GM18505 (cell line): ENCODE measurements at regions not wholly inside any gene's neighbourhood (a gene's known extent, or its start where the extent isn't known, plus 50 kb on each side); places are given as distances from the start of the nearest gene placed in this dataset.

Source experiments
- ATAC-seq: cut with Tn5 transposase; IDR thresholded peaks from one replicate; pipeline ENCODE4 v1.9.1; 2021; ENCODE audit not compliant: unreplicated experiment
- POLR2A ChIP-seq: IDR thresholded peaks from 4 replicates; pipeline ENCODE4 v1.6.1; 2011; ENCODE audit warnings: borderline replicate concordance; ENCODE audit not compliant: insufficient read depth, insufficient read length; ENCODE audit errors: extremely low read depth

DNA sequence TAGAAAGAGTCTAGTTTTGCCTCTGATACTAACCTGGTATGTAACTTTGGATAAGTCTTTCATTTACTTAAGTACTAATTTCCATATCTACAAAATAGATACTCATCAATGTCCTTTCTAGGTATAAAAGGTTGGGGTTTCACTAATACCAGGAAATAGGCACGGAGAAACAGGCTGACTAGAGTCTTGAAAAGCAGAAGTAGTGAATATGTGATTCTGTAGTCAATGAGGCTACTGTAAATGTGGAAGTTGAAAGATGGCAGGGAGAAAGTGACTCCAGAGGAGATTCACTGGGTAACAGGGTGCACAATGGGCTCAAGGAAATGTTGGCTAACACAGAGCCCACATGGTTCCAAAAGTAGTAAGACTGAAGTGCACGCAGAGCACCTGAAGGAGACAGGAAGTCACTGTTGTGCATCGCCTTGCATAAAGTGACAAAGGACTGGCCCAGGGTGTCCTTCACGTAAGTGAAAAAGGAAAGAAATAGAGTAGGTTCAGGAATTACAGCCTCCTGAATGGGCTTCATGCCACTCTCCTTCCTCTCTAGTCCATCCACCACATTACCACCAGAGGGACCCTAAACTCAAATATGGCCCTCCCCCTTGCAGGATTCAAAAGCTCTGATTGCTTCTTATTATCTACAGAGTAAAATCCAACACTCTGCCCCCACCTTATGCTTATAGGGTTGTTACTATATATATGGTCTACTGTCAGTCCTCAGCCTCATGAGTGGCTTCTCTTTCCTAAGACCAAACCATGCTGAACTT, 288.0 kb upstream of the SMARCA2 start:
- ATAC-seq: no peak
- no peak for TF ChIP-seq POLR2A

- no peak for TF ChIP-seq POLR2A
- no peak for ATAC-seq
Measured at GRCh38 chr9:1729631-1730030, 285.5 kb upstream of the SMARCA2 start.

DNA sequence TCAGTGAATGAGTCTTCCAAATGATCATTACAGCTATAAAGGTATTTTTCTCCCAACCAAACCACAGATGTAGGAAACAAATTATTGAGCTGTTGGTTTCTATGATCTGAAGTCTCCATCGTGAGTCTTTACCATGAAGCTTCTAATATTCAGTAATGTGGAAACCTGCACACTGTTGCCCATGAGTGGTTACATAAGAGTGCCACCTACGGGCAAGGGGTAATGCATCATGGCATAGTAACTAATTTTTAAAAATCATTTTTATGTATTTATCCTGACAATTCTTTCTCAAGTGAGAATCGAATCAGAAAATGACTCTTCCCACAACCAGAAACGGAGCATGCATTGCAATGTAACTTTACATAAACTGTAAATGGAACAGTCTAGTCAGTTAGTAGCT, 282.5 kb upstream of the SMARCA2 start:
- no peak for ATAC-seq
- no peak for TF ChIP-seq POLR2A

GRCh38 chr9:1738511-1739100, 276.5 kb upstream of the SMARCA2 start:
- TF ChIP-seq POLR2A: no peak
- ATAC-seq: no peak

- no peak for ATAC-seq
- no peak for TF ChIP-seq POLR2A
Measured at GRCh38 chr9:1743121-1743960, 271.8 kb upstream of the SMARCA2 start.

DNA sequence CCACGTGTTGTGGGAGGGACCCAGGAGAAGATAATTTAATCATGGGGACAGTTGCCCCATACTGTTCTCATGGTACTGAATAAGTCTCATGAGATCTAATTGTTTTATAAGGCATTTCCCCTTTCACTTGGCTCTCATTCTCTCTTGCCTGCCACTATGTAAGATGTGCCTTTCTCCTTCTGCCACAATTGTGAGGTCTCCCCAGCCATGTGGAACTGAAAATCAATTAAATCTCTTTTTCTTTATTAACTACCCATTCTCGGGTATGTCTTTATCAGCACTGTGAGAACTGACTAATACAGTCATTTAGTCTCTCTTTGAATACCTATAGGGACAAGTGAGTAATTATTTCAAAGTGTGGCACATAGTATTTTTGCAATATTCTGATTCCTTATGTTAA, 269.2 kb upstream of the SMARCA2 start:
- no peak for TF ChIP-seq POLR2A
- ATAC-seq: no peak

DNA sequence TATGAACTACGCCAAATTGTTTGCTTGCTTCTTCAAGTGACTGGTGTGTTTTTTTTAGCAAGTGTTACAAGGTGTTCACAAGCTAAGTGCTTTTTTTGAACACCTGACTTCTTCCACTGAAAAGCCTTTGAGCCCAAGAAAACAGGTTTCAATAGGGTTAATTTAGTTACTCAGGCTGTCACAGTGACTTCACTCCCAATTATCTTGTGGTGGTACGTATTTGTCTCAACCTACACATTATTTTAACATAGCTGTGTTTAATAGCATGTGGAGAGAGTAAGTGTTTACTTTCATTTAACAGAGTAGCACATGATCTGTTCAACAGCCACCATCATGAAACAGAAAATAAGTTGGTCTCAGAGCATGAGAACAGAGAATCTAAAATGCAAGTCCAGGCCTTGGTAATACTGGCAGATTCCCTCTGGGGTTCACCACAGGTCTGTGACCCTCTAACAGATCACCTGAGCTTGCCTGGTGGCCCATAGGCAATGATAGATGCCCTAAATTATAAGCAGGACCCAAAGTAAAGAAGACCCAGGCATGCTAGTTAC, 267.7 kb upstream of the SMARCA2 start:
- no peak for TF ChIP-seq POLR2A
- ATAC-seq: no peak

DNA sequence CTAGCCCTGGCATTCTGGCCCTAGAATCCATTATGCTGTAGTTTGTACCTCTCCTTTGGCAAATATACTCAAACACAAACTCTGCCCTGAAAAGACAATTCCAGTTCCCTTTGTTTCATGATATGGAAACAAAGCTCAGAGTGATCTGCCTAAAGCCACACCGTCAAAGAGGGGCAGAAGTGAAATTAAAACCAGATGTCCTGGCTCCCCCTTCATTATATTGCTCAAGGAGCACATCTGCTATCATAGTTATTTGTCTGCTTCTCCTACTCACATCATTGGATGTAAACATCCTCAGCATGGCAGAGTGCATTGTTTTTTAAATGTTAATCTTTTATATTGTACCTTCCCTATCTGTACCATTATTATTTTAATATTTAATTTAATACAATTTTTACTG, 266.7 kb upstream of the SMARCA2 start:
- no peak for TF ChIP-seq POLR2A
- no peak for ATAC-seq

DNA sequence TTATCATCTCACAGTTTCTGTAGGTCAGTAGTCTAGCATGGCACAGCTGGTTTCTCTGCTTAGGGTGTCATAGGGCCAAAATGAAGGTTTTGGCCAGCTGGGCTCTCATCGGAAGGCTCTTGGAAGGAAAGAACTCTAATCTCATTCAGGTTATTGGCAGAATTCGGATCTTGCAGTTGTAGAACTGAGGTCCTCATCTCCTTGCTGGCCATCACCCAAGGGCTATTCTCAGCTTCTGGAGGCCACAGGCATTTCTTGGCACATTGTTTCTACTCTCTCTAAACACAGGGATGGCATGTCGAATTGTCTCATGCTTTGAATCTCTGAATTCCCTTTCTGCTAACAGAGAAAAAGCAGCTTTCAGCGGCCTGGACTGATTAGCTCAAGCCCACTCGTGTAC, 258.0 kb upstream of the SMARCA2 start:
- no peak for ATAC-seq
- TF ChIP-seq POLR2A: no peak

- ATAC-seq: peak; percentile 61
- TF ChIP-seq POLR2A: no peak
Measured at GRCh38 chr9:1759009-1759408, 256.1 kb upstream of the SMARCA2 start.

- no peak for ATAC-seq
- no peak for TF ChIP-seq POLR2A
Measured at GRCh38 chr9:1759771-1760300, 255.3 kb upstream of the SMARCA2 start.

- no peak for ATAC-seq
- TF ChIP-seq POLR2A: no peak
Measured at GRCh38 chr9:1761807-1762206, 253.3 kb upstream of the SMARCA2 start.

- TF ChIP-seq POLR2A: no peak
- ATAC-seq: no peak
Measured at GRCh38 chr9:1766042-1766441, 249.1 kb upstream of the SMARCA2 start.
